GM12878 (cell line): ENCODE measurements at regions not wholly inside any gene's neighbourhood (a gene's known extent, or its start where the extent isn't known, plus 50 kb on each side); places are given as distances from the start of the nearest gene placed in this dataset.

Experiments
- ATAC-seq: fragments of 200-7000 bp; cut with Tn5 transposase; 3 replicates; pipeline ENCODE4 v1.9.1; 2020; ENCODE audit warnings: mild to moderate bottlenecking, moderate library complexity
- BruUV-seq: library from RNA; stranded (reverse); fragments of 400-500 nt; replicated peaks from 2 replicates; lab custom pipeline; 2021; lab: Mats Ljungman, UMichigan
- CTCF ChIA-PET: fragments of 300-600 bp; sonication (Branson Sonifier 250); formaldehyde crosslinking; extraction: SDS; loops from one replicate; lab custom pipeline; 2021; ENCODE audit warnings: inconsistent platforms; lab: Yijun Ruan, JAX
- POLR2A ChIA-PET: fragments of 350-600 bp; formaldehyde crosslinking; extraction: SDS; loops from one replicate; lab custom pipeline; 2021; ENCODE audit warnings: inconsistent platforms; lab: Charles Lee
- RAD21 ChIA-PET: fragments of 300-600 bp; sonication (Branson Sonifier 250); formaldehyde crosslinking; loops from one replicate; lab custom pipeline; 2023; ENCODE audit warnings: antibody characterized with exemption; ENCODE audit not compliant: unreplicated experiment; lab: Charles Lee
- SMC1A ChIA-PET: fragments of 300-600 bp; sonication (Branson Sonifier 250); formaldehyde crosslinking; loops from one replicate; lab custom pipeline; 2023; ENCODE audit not compliant: unreplicated experiment, uncharacterized antibody; lab: Charles Lee
- DNase-seq: peaks from one replicate; pipeline ENCODE4 v3.0.0-alpha.2; 2011; ENCODE audit warnings: low read depth, low spot score
- FAIRE-seq: peaks from 3 replicates; lab custom pipeline; 2011; peaks lifted over from hg19 to GRCh38; lab: Jason Lieb, UNC
- H2AFZ ChIP-seq: 2 replicates; pipeline ENCODE4 v1.6.0; 2011; ENCODE audit warnings: low read depth, low read length, control low read depth; ENCODE audit not compliant: control insufficient read depth
- H3K27ac ChIP-seq: 2 replicates; pipeline ENCODE4 v1.5.1; 2011; ENCODE audit warnings: control low read depth; ENCODE audit not compliant: control insufficient read depth, insufficient read depth
- H3K27me3 ChIP-seq, 2 experiments: replicated peaks in 1 of 2; 2 replicates each; pipeline versions ENCODE4 v1.6.0 to v1.6.1; 2011; ENCODE audit warnings: low read length in 1 of 2; ENCODE audit not compliant: control insufficient read depth in 2 of 2, insufficient read depth in 2 of 2
- H3K36me3 ChIP-seq, 2 experiments: 2 replicates each; pipeline ENCODE4 v1.5.1; 2011; ENCODE audit warnings: low read length in 1 of 2; ENCODE audit not compliant: control insufficient read depth in 2 of 2, insufficient read depth in 2 of 2
- H3K4me1 ChIP-seq: 2 replicates; pipeline ENCODE4 v1.6.1; 2011; ENCODE audit warnings: mild to moderate bottlenecking, low read length, moderate library complexity, mixed read lengths; ENCODE audit not compliant: control insufficient read depth, insufficient read depth
- H3K4me2 ChIP-seq: 2 replicates; pipeline ENCODE4 v1.6.0; 2011; ENCODE audit warnings: control low read depth; ENCODE audit not compliant: control insufficient read depth, insufficient read depth
- H3K4me3 ChIP-seq: fragments of 200-600 bp; sonication (generic); 2 replicates; pipeline ENCODE4 v1.5.1; 2016
- H3K79me2 ChIP-seq: 2 replicates; pipeline ENCODE4 v1.6.0; 2011; ENCODE audit warnings: low read length; ENCODE audit not compliant: control insufficient read depth, insufficient read depth
- H3K9ac ChIP-seq: 2 replicates; pipeline ENCODE4 v1.8.0; 2011; ENCODE audit warnings: low read length, control low read depth, mixed read lengths; ENCODE audit not compliant: control insufficient read depth, insufficient read depth
- H3K9me3 ChIP-seq: replicated peaks from 3 replicates; pipeline ENCODE4 v1.5.1; 2011; ENCODE audit warnings: mild to moderate bottlenecking, low read length; ENCODE audit not compliant: control insufficient read depth, insufficient read depth
- H4K20me1 ChIP-seq: 2 replicates; pipeline ENCODE4 v1.6.0; 2011; ENCODE audit not compliant: control insufficient read depth, insufficient read depth
- ATF7 ChIP-seq: fragments of 450-650 bp; IDR thresholded peaks from 2 replicates; pipeline ENCODE4 v1.6.1; 2016; ENCODE audit warnings: low read depth, mild to moderate bottlenecking
- CREB1 ChIP-seq: IDR thresholded peaks from 2 replicates; pipeline ENCODE4 v1.6.1; 2012; ENCODE audit warnings: low read depth, mild to moderate bottlenecking, inconsistent platforms
- HDAC6 ChIP-seq: fragments of 200-600 bp; sonication (generic); IDR thresholded peaks from one replicate; pipeline ENCODE4 v1.8.0; 2017; ENCODE audit warnings: antibody characterized with exemption; ENCODE audit not compliant: unreplicated experiment
- NFIC ChIP-seq: IDR thresholded peaks from 2 replicates; pipeline ENCODE4 v1.6.1; 2012; ENCODE audit warnings: low read depth, mild to moderate bottlenecking, inconsistent platforms, low read length, moderate library complexity
- NFYA ChIP-seq: IDR thresholded peaks from 2 replicates; pipeline ENCODE4 v1.6.1; 2011; ENCODE audit warnings: low read depth, mild to moderate bottlenecking, low read length, improper control_type of control experiment, borderline replicate concordance
- NR2C1 ChIP-seq: fragments of 450-650 bp; IDR thresholded peaks from 2 replicates; pipeline ENCODE4 v1.6.1; 2017; ENCODE audit warnings: antibody characterized with exemption, mild to moderate bottlenecking, moderate library complexity
- NRF1 ChIP-seq: conservative IDR thresholded peaks from 2 replicates; pipeline ENCODE4 v1.6.1; 2011; ENCODE audit warnings: mild to moderate bottlenecking, low read depth, low read length, improper control_type of control experiment
- RFX5 ChIP-seq: IDR thresholded peaks from 2 replicates; pipeline ENCODE4 v1.6.1; 2011; ENCODE audit warnings: low read depth, low read length, improper control_type of control experiment
- STAT1 ChIP-seq: fragments of 450-650 bp; conservative IDR thresholded peaks from 2 replicates; pipeline ENCODE4 v1.6.1; 2014; ENCODE audit warnings: antibody characterized with exemption, mild to moderate bottlenecking
- STAT3 ChIP-seq: IDR thresholded peaks from 2 replicates; pipeline ENCODE4 v1.6.1; 2011; ENCODE audit warnings: low read depth, low read length, improper control_type of control experiment
- WGBS: methylation state at CpG from one replicate; pipeline ENCODE4 v1.1.6; 2016; ENCODE audit warnings: low lambda C conversion rate; ENCODE audit not compliant: insufficient replicate concordance, insufficient coverage; ENCODE audit errors: missing lambda C conversion rate; 5-methylcytosine and 5-hydroxymethylcytosine counted together
- in situ Hi-C: fragments of 300-500 bp; cut with MboI; formaldehyde crosslinking; loops from 9 replicates; pipeline ENCODE4 v1.14.3; 2018; ENCODE audit warnings: mixed read lengths
- intact Hi-C: fragments of 100-400 bp; cut with micrococcal nuclease; formaldehyde crosslinking; loops from one replicate; pipeline ENCODE4 v1.14.2; 2022; ENCODE audit not compliant: unreplicated experiment
- TF ChIP-seq, protein P1 (sequence below): fragments of 450-650 bp; IDR thresholded peaks from 2 replicates; pipeline ENCODE4 v1.6.1; 2017; ENCODE audit warnings: mild to moderate bottlenecking, low read depth, inconsistent platforms; ENCODE audit not compliant: poor library complexity, severe bottlenecking
- TF ChIP-seq, protein P2 (sequence below): IDR thresholded peaks from 2 replicates; pipeline ENCODE4 v1.6.1; 2011; ENCODE audit warnings: borderline replicate concordance, low read depth, mild to moderate bottlenecking, moderate library complexity, low read length; ENCODE audit not compliant: insufficient read depth, poor library complexity, severe bottlenecking

DNA sequence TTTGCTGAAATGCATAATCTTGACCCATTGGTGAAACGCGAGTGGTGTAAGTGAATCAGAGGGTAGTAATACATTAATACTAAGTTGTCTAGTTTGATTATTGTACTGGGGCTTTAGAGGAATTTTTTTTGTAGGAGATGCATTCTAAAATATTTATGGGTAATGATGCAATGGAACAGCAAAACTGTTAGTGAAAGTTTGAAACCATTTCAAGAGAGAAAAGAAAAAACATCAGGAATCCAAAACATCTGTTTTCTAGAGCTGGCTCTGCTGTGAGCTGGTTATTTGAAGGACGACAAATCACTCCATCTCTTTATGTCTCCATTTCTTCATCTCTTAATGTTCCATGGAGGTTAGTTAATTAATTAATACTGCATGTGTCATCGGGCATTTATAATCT, 351.9 kb upstream of the FAT1 start:
- intact Hi-C loops (no loop called here), in situ Hi-C loops (no loop called here)

DNA sequence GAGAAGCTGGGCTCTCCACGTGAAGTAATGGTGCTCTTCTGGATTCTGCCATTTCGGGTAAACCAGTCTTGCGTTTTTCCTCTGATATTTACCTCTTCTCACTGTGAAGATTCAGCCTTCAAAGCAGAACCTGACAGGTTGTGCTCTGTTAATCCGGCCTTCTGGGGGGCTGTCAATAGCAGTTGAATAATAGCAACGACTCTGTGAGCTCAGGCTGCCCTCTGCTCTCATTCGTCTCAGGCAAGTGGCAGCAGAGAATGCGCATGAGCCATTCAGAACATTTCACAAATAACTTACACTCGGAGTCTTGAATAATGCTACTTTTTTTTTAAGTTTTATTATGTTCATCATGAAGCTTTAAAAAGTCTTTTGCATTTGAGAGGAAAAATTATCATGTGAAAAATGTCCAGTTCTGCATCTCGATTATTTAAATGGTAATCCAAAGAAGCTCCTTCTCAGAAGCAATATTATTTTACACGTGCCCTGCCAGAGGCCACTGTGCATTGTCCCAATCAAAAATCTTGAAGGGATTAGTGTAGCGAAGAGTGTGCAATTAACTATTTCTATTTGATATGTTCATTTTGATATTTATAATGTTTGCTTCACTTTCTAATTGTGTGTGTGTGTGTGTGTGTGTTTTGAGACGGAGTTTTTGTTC, 354.2 kb upstream of the FAT1 start:
- H2AFZ ChIP-seq, result no peak overlapping the region
- BruUV-seq, result no TSS peak
- TF ChIP-seq STAT1, result no peak
- TF ChIP-seq NRF1, result no peak
- no peak for TF ChIP-seq NFYA
- TF ChIP-seq, protein P1, sequence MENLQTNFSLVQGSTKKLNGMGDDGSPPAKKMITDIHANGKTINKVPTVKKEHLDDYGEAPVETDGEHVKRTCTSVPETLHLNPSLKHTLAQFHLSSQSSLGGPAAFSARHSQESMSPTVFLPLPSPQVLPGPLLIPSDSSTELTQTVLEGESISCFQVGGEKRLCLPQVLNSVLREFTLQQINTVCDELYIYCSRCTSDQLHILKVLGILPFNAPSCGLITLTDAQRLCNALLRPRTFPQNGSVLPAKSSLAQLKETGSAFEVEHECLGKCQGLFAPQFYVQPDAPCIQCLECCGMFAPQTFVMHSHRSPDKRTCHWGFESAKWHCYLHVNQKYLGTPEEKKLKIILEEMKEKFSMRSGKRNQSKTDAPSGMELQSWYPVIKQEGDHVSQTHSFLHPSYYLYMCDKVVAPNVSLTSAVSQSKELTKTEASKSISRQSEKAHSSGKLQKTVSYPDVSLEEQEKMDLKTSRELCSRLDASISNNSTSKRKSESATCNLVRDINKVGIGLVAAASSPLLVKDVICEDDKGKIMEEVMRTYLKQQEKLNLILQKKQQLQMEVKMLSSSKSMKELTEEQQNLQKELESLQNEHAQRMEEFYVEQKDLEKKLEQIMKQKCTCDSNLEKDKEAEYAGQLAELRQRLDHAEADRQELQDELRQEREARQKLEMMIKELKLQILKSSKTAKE, result no peak
- no peak for TF ChIP-seq STAT3
- TF ChIP-seq RFX5, result no peak
- no peak for TF ChIP-seq ATF7
- TF ChIP-seq NFIC, result no peak
- TF ChIP-seq NR2C1, result no peak
- no peak for TF ChIP-seq HDAC6

More for the DNA sequence above, 351.9 kb upstream of the FAT1 start:
- H3K4me1 ChIP-seq, result no peaks in the 10 kb centered on the region
- TF ChIP-seq CREB1 (no peak), STAT3 (no peak)
- TF ChIP-seq, protein P2, sequence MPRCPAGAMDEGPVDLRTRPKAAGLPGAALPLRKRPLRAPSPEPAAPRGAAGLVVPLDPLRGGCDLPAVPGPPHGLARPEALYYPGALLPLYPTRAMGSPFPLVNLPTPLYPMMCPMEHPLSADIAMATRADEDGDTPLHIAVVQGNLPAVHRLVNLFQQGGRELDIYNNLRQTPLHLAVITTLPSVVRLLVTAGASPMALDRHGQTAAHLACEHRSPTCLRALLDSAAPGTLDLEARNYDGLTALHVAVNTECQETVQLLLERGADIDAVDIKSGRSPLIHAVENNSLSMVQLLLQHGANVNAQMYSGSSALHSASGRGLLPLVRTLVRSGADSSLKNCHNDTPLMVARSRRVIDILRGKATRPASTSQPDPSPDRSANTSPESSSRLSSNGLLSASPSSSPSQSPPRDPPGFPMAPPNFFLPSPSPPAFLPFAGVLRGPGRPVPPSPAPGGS, result no peak
- TF ChIP-seq, all 136 proteins: peak for 0
- Histone ChIP-seq H3K27me3 (no peaks in the 10 kb centered on the region), H3K4me2 (no peak overlapping the region), H3K4me3 (no peak overlapping the region), H3K9ac (no peak overlapping the region), H3K9me3 (no peaks in the 10 kb centered on the region; the same call in 2 of the 3 replicates), H3K36me3 (no peaks in the 10 kb centered on the region), H3K27ac (no peak overlapping the region), H3K79me2 (no peaks in the 10 kb centered on the region), H4K20me1 (no peaks in the 10 kb centered on the region), H2AFZ (no peak overlapping the region)
- no TSS peak for BruUV-seq
- CTCF ChIA-PET, result no interaction called here
- RAD21 ChIA-PET, result no interaction called here
- ATAC-seq, result no peak
- 33% methylated on average over 4 of the region's 4 CpGs for WGBS
- DNase-seq, result no peak
- FAIRE-seq, result no peak
- POLR2A ChIA-PET, result no interaction called here
- SMC1A ChIA-PET, result no interaction called here

More for the DNA sequence above, 354.2 kb upstream of the FAT1 start:
- ChIA-PET SMC1A (no interaction called here), RAD21 (no interaction called here), CTCF (no interaction called here), POLR2A (no interaction called here)
- ATAC-seq (no peak), DNase-seq (no peak), FAIRE-seq (no peak)
- Histone ChIP-seq H4K20me1 (no peaks in the 10 kb centered on the region), H3K27ac (no peak overlapping the region), H3K36me3 (no peaks in the 10 kb centered on the region), H3K9ac (no peak overlapping the region), H3K4me1 (no peaks in the 10 kb centered on the region), H3K27me3 (no peaks in the 10 kb centered on the region), H3K4me3 (no peak overlapping the region), H3K9me3 (no peaks in the 10 kb centered on the region), H3K4me2 (no peak overlapping the region), H3K79me2 (no peaks in the 10 kb centered on the region)
- 17% methylated on average over 11 of the region's 12 CpGs for WGBS
- in situ Hi-C loops (no loop called here), intact Hi-C loops (no loop called here)
